TTC549 (cell line): ENCODE measurements at regions not wholly inside any gene's neighbourhood (a gene's known extent, or its start where the extent isn't known, plus 50 kb on each side); places are given as distances from the start of the nearest gene placed in this dataset.

Source experiments
- FAIRE-seq: peaks from 2 replicates; lab custom pipeline; 2012; peaks lifted over from hg19 to GRCh38; lab: Jason Lieb, UNC

- no peak for FAIRE-seq
These were observed 81.4 kb upstream of the EEPD1 start for GRCh38 chr7:36071605-36072004.

DNA sequence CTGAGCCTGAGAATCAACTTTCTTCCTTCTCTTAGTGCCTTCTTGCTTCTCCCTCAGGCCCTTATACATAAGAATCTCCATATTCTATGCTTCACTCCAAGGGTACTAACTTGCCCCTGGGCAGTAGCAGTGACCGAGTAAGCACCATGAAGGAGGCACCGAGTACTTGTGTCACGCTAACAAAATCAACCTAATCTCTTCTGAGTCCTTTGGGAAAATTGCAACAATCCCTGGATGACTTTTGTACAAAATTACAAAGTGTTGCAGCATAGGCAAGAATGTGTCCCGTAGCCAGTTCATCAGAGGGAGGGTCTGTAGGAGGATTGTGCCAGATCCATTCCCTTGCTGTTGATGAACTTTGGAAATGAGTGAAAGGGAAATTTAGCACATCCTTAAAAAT lies 80.4 kb upstream of the EEPD1 start:
- FAIRE-seq: no peak

- FAIRE-seq: no peak
These were observed 77.5 kb upstream of the EEPD1 start for GRCh38 chr7:36075561-36075960.

DNA sequence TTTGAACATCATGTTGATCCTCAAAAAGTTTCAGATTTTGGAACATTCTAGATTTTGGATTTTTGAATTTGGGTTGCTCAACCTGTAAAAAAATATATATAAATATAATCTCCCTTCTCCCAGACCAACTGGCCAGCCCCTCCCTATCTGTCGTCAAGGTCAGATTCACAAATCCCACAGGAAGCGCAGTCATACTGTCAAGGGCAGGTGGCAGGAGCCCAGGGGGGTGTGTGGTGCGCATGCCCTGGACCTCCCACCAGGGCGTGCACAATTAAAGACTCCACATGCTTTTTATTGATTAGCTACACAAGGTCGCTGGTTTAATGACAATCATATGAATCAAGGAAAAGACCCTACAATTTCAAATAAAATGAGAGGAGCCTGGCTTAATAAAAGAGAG lies 77.0 kb upstream of the EEPD1 start:
- FAIRE-seq: no peak

DNA sequence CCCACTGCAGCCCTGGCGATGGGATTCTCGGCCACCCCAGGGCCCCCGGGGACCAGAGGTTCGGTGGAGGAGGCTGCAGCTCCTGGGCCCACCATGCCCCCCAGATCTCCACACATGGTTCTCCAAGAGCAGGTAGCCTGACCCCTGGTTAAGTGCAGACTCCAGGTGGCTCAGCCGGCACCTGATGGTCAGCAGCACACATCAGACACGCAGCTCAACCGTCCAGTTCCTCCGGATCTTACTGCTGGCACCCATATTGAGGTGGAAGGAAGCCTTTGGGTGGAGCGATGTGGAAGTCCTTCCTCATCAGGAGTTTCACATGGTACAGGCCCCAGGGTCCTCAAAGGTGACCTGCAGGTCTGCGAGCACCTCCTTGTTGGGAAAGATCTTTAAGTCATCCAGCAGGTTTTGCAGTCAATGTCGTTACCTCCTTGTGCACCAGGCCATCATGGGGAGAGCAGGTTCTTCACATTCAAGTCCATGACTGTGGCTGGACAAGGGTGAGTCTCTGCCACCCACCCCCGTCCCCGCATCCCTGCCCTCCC lies 74.2 kb upstream of the EEPD1 start:
- no peak for FAIRE-seq

DNA sequence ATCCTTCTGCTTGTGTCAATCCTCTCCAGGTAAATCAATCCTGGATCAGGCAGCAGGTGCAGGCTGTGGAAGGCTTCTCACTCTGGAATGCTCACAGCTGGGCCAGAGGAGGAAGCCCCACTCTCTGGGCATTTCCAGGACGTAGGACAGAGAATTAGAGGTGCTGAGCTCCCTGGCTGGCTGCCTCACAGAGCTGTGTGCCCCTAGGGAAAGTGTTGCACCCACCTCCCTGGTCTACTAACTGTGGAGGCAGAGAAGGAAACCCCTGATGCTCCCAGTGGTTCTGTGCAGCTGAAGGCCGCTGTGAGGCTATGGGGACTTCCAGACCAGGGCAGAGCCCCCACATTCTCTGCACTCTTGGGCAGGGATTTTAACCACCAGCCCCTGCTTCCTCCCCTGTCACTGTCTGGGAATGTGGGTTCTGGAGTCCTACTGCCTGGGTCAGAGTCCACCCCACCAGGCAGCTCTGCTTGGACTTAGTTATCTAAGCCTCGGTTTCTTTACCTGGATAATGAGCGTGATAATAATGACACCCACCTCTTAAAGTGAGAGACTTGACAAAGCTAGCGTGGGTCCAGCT lies 73.5 kb upstream of the EEPD1 start:
- no peak for FAIRE-seq

DNA sequence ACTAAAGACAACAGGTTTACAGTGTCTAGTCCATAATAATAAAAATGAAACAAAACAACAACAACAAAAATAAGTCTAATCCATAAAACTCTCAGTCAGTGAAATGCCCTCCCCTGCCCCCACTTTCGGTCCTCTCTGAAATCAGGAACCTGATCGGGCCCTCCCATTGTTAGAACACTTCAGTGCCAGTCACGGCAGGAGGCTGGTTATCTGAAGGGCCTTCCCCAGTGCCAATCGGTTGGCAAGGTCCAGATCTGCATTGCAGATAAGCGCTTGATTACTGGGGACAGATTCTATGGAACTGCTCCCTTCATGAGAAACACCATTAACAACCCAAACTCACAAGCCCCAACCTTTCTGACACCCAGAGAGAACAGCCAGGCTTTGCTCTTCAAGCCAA lies 72.2 kb upstream of the EEPD1 start:
- no peak for FAIRE-seq

- no peak for FAIRE-seq
These were observed 70.8 kb upstream of the EEPD1 start for GRCh38 chr7:36082216-36082615.

DNA sequence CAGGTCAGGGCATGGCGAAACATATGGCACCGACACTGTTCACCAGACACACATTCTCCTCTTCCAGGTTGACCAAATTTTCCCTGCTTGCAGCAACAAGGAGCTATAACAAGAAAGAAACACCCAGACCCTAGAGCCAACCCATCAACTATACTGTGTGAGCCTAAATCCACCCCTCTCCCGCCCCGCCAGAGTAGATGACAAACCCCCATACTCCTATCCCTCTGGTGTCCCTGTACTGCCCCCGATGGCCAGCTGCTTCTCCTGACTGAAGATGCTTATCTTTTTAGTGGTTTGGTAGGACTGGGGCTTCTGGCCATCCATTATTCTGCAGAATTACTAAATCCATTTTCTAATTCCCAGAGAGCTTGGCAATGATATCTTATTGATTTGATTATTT lies 70.1 kb upstream of the EEPD1 start:
- no peak for FAIRE-seq

DNA sequence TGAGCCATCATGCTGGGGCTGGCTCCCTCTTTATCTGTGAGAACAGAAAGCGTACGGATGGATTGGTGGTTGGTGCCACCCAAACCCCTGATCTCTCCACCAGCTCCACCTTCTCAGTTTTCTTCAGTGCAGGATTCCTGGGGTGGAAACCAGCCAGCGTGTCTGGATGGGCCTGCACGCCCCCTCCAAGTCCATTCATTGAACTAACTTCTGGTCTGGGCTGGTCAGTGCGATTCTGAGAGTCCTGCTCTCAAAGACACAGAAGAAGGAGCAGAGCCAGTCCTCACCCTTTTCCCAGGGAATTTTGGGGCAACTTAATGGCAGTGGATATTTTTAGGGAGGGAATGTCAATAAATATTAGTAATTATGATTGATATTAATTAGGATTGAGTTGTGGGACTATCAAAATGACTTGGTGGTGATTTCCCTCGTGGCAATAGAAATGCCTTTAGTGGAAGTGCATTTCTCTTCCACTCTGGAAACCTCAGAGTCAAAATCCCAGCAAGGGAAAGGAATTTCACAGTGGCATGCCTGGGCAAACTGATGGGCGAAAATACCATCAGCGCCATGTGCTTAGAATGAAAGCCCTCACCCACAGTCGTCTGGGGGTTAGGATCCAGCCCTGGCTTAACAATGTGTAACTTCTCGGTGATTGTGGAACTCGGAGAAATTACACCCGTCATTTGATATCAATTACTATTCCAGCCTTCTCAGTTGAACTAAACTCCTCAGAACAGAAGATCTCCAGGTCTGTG lies 69.3 kb upstream of the EEPD1 start:
- no peak for FAIRE-seq

DNA sequence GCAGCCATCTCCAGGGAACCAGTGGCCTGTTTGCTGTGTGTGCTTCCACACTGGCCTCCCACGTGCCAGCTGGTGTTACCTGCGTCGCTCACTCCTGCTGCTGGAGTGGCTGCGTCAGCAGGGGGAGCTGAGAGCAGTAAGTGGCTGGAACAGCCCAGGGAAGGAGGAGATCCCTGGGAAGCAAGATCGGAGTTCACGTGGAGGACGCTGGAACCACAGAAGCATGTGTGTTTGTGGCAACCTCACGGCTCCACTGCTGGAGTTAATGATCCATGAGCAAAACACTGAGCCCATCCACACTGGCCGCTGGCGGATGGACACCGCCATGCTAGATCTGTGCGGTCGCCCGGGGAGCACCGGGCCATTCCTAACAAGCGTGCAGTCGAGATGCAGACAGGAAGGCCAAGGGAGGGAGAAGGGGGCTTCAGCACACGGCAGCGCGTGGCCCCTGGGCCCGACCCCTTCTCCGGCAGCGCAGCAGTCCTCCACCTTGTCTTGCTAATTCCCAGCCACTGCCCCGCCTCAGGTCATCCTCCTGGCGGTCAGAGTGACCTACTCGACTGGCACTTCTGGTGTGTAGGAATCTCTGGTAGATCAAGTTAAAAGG lies 68.5 kb upstream of the EEPD1 start:
- no peak for FAIRE-seq

GRCh38 chr7:36085096-36085495 lies 68.0 kb upstream of the EEPD1 start:
- no peak for FAIRE-seq

- FAIRE-seq: no peak
These were observed 66.5 kb upstream of the EEPD1 start for GRCh38 chr7:36086571-36086970.

DNA sequence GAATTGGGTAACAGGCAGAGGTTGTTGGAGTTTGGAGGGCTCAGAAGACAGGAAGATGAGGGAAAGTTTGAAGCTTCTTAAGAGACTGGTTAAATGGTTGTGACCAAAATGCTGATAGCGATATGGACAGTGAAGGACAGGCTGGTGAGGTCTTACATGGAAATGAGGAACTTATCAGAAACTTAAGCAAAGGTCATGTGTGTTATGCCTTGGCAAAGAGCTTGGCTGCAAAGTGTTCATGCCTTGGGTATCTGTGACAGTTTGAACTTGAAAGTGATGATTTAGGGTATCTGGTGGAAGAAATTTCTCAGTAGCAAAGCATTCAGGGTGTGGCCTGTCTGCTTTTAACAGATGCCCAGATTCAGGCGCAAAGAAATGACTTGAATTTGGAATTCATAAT lies 64.5 kb upstream of the EEPD1 start:
- FAIRE-seq: no peak

DNA sequence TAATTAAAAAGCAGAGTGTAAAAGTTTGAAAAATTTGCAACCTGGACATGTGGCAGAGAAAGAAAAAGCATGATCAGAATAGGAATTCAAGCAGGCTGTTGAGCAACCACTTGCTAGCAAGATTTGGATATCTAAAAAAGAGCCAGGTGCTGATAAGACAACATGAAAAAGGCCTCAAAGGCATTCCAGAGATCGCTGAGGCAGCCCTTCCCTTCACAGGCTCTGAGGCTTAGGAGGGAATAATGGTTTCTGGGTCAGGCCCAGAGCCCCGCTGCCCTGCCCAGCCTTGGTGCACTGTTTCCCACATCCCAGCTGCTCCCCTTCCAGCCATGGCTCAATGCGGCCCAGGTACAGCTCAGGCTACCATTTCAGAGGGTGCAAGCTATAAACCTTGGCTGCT lies 64.1 kb upstream of the EEPD1 start:
- no peak for FAIRE-seq

- FAIRE-seq: no peak
These were observed 61.8 kb upstream of the EEPD1 start for GRCh38 chr7:36090976-36091873.

DNA sequence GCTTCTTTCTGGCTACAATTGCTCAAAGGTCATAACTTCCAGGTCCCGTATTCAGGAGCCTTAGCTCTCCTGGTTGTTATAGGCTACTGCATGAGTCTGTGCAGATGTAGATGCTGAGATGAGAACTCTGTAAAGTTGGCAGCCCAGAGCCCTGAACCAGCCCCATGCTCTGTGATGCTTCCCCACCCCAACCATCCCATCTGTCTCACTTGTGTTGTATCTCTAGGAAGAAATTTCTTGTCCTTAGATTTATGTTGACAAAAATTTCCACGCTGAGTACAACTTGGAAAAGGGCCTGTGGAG lies 61.2 kb upstream of the EEPD1 start:
- FAIRE-seq: no peak

GRCh38 chr7:36092221-36092771 lies 60.8 kb upstream of the EEPD1 start:
- no peak for FAIRE-seq

DNA sequence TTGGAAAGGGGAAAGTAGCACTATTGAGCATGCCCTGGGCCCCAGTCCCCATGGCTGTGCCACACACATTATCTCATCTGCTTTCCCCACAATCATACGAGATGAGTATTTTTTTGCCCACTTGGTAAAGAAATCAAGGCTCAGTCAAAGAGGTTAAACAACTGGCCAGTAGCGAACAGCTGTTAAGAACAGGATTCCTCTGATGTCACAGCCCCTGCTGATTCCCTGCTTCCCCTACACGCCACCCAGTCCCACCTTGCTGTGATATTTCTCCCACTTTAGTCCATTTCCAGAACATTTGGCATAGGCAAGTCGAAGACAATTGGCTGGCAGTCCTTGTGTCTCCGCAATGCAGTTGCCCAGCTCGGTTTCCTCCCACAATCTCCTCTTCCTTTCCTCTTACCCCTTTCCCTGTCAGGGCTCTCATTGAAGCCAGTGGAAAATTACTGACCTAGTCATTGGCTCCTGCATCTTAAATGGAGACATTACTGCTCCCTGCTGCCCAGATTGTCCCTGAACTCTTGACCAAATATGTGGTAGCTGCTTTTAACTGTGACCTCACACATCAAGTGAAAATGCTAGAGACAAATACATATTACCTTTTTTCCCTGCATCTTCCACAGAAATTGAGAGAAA lies 56.5 kb upstream of the EEPD1 start:
- FAIRE-seq: no peak

- no peak for FAIRE-seq
These were observed 55.0 kb upstream of the EEPD1 start for GRCh38 chr7:36098096-36098495.

DNA sequence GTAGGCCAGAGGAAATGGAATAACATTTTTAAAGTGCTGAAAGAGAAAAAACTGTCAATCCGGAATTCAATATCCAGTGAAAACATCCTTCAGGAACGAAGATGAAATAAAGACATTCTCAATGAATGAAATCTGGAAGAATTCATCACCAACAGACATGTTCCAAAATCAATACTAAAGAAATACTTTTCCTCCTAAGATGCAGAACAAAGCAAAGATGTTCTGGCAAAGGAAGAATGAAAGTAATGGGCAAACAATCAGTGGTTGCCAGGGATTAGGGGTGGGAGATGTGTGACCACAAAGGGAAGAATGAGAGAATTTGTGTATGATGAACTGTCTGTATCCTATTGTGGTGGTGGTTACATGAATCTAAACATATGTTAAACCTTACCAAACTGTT lies 52.8 kb upstream of the EEPD1 start:
- FAIRE-seq: no peak

GRCh38 chr7:36100634-36101033 lies 52.4 kb upstream of the EEPD1 start:
- no peak for FAIRE-seq
